Activated CD4-positive, alpha-beta T cell treated with anti-CD3 and anti-CD28 coated beads for 36 hours (primary cell): ENCODE measurements at regions not wholly inside any gene's neighbourhood (a gene's known extent, or its start where the extent isn't known, plus 50 kb on each side); places are given as distances from the start of the nearest gene placed in this dataset.
"Not testable (repeated sequence)": the region's sequence is repeated elsewhere in the genome, so short reads cannot be mapped to it uniquely, and the experiment has no call there.

ENCODE experiments used
- ATAC-seq: fragments of 200-7000 bp; cut with Tn5 transposase; one replicate; pipeline ENCODE4 v1.10.0; 2021; ENCODE audit warnings: mild to moderate bottlenecking, moderate library complexity
- CTCF ChIA-PET: fragments of 350-600 bp; sonication (Branson Sonifier 250); formaldehyde crosslinking; loops from one replicate; lab custom pipeline; 2021; ENCODE audit warnings: antibody characterized with exemption; lab: Charles Lee
- POLR2A ChIA-PET: fragments of 350-600 bp; sonication (Branson Sonifier 250); formaldehyde crosslinking; loops from one replicate; lab custom pipeline; 2021; ENCODE audit warnings: antibody characterized with exemption, inconsistent platforms; lab: Charles Lee
- DNase-seq: peaks from one replicate; pipeline ENCODE4 v3.0.0-alpha.2; 2020
- H3K27ac Mint-ChIP-seq: one replicate; pipeline ENCODE4 v1.8.0; 2021; ENCODE audit warnings: mixed read lengths
- H3K27me3 Mint-ChIP-seq: one replicate; pipeline ENCODE4 v1.8.0; 2021; ENCODE audit warnings: mixed read lengths
- H3K36me3 Mint-ChIP-seq: one replicate; pipeline ENCODE4 v1.8.0; 2021; ENCODE audit warnings: low read depth, mixed read lengths
- H3K4me1 Mint-ChIP-seq: one replicate; pipeline ENCODE4 v1.8.0; 2021; ENCODE audit warnings: mixed read lengths
- H3K4me3 Mint-ChIP-seq: one replicate; pipeline ENCODE4 v1.8.0; 2021; ENCODE audit warnings: mild to moderate bottlenecking, moderate library complexity, mixed read lengths
- H3K9me3 Mint-ChIP-seq: one replicate; pipeline ENCODE4 v1.8.0; 2021; ENCODE audit warnings: low read depth, mixed read lengths
- intact Hi-C, 2 experiments: fragments of 100-400 bp; cut with DNase I in 1 of 2; cut with micrococcal nuclease in 1 of 2; formaldehyde crosslinking; loops; one replicate each; pipeline versions ENCODE4 v1.14.2 to v1.15.1; 2022 to 2024; cut with DNase I, micrococcal nuclease

DNA sequence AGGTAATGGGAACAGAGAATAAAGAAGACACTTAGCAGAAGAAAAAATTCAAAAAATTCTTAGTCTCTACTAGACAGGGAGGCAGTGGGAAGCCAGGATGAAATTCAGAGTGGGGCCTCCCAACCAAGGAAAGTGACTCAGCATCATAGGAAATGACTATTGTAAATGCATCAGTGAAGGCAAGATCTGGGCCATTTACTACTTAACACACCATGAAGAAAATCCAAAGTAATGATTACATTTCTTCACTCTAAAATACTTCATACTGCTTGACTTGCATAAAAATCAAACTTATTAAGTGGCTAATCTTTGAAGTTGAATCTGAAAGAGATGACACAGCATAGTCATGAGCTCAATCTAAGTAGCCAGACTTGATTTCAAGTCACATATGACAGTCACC is 405.8 kb upstream of the SLC39A10 start:
- H3K27ac Mint-ChIP-seq, result no peak overlapping the region
- no peak for DNase-seq
- H3K36me3 Mint-ChIP-seq, result peaks cover 2% of the 10 kb centered on the region
- H3K4me1 Mint-ChIP-seq, result no peaks in the 10 kb centered on the region
- H3K9me3 Mint-ChIP-seq, result peaks cover 11% of the 10 kb centered on the region
- H3K27me3 Mint-ChIP-seq, result peaks cover 1% of the 10 kb centered on the region
- intact Hi-C loops, result no loop called here
- POLR2A ChIA-PET, result no interaction called here
- no peak overlapping the region for H3K4me3 Mint-ChIP-seq
- ATAC-seq, result no peak
- CTCF ChIA-PET, result interaction anchor here (0.7 kb wide), 1 partner anchor 349 kb away, joined by 3 read pairs; no protein-coding TSS in a partner anchor

DNA sequence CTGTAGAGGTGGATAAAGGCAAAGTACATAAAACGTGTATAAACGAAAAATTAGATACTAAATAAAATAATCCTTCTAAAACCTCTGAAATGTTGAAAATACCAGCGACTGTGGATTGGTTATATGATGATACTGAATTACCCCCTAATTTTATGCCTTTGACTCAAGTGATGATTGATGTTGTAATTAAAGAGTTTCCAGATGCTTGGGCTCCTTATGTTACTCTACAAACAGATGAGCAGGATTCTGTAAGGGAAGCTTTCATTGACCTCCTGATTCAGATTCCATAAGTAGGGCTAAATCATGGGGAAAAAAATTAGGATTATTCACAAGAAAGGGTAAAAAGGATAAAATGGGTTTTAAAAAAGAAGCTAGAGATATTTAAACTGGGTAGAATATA is 418.2 kb upstream of the SLC39A10 start:
- Mint-ChIP-seq H3K9me3 (no peaks in the 10 kb centered on the region), H3K36me3 (no peaks in the 10 kb centered on the region), H3K4me1 (no peaks in the 10 kb centered on the region), H3K27ac (no peak overlapping the region), H3K27me3 (no peaks in the 10 kb centered on the region), H3K4me3 (no peak overlapping the region)
- DNase-seq (no peak), ATAC-seq (no peak)
- ChIA-PET CTCF (no interaction called here), POLR2A (no interaction called here)
- intact Hi-C loops, result no loop called here

DNA sequence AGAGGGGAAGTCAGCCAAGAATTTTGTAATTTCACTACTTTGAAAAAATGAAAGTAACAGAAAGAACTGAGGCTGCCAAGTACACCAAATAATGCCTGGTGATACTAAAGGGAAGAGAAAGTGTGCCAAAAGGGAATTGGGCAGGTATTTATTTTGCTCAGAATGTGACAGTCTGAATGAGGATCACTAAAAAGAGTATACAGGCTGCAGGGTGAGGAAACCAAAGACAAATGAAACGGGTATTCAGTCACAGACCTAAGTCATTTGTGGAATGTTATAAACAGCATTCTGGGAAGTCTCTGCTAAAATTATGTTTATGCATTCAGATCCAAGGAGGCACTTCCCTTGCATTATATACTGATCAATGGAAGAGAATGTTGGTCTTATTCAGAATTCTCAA is 418.6 kb upstream of the SLC39A10 start:
- ATAC-seq, result no peak
- Mint-ChIP-seq H3K4me3 (no peak overlapping the region), H3K36me3 (no peaks in the 10 kb centered on the region), H3K27me3 (no peaks in the 10 kb centered on the region), H3K27ac (no peak overlapping the region), H3K9me3 (no peaks in the 10 kb centered on the region), H3K4me1 (no peaks in the 10 kb centered on the region)
- ChIA-PET CTCF (no interaction called here), POLR2A (no interaction called here)
- intact Hi-C loops, result no loop called here
- no peak for DNase-seq

- DNase-seq, ATAC-seq, H3K27me3 Mint-ChIP-seq, H3K36me3 Mint-ChIP-seq, POLR2A ChIA-PET, H3K27ac Mint-ChIP-seq, H3K4me3 Mint-ChIP-seq, intact Hi-C loops, H3K4me1 Mint-ChIP-seq, CTCF ChIA-PET, H3K9me3 Mint-ChIP-seq: not testable (repeated sequence)
These were observed 428.5 kb upstream of the SLC39A10 start for GRCh38 chr2:195228547-195228946.

DNA sequence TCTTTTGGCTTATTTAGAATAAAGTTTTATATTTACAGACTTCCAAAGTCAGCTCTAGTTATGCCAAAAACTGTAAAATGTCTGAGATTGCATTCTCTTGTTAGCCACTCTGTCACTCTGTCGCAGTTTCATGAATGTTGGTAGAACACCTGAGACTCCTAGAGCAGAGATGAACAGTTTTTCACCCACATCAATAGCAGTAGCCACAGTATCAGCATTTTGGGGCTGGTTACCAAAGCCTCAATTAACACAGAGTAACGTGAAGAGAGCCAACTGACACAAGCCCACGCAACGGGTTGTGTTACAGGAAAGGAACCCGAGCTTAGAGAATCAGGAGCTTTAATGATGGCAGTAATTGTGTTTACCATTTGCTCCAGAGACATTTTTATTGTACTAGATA is 443.0 kb upstream of the SLC39A10 start:
- CTCF ChIA-PET, result no interaction called here
- POLR2A ChIA-PET, result no interaction called here
- no peaks in the 10 kb centered on the region for H3K4me1 Mint-ChIP-seq
- H3K9me3 Mint-ChIP-seq, result no peaks in the 10 kb centered on the region
- no peak for ATAC-seq
- no peaks in the 10 kb centered on the region for H3K36me3 Mint-ChIP-seq
- H3K27me3 Mint-ChIP-seq, result peaks cover 3% of the 10 kb centered on the region
- no peak for DNase-seq
- intact Hi-C loops, result no loop called here
- no peak overlapping the region for H3K27ac Mint-ChIP-seq
- no peak overlapping the region for H3K4me3 Mint-ChIP-seq

DNA sequence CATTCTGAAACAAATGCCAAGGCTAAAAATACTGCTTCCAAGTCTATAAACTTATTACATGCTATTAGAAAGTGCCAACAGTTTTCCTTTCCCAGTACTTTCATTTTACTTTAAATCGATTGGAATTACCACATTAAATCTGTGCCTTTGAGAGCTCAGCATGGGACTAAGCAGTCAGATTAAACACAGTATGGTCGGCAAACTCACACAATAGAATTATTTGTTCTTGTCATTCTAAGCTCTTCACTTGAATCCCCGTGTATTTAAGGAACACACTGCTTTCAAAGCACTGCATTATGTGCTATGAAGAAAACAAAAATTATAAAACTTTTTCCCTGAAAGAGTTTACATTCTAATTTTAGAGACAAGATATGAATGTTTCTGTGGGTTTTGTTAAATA is 444.4 kb upstream of the SLC39A10 start:
- H3K27ac Mint-ChIP-seq, result no peak overlapping the region
- DNase-seq (no peak), ATAC-seq (no peak)
- no peak overlapping the region for H3K4me3 Mint-ChIP-seq
- intact Hi-C loops, result no loop called here
- no peaks in the 10 kb centered on the region for H3K9me3 Mint-ChIP-seq
- ChIA-PET POLR2A (no interaction called here), CTCF (no interaction called here)
- H3K36me3 Mint-ChIP-seq, result no peaks in the 10 kb centered on the region
- H3K27me3 Mint-ChIP-seq, result peaks cover 3% of the 10 kb centered on the region
- H3K4me1 Mint-ChIP-seq, result no peaks in the 10 kb centered on the region

- Mint-ChIP-seq H3K27ac (no peak overlapping the region), H3K9me3 (no peaks in the 10 kb centered on the region), H3K4me3 (no peak overlapping the region), H3K27me3 (no peaks in the 10 kb centered on the region), H3K36me3 (no peaks in the 10 kb centered on the region), H3K4me1 (peaks cover 13% of the 10 kb centered on the region)
- intact Hi-C loops, result no loop called here
- DNase-seq (peak; percentile 14), ATAC-seq (peak; percentile 75)
- ChIA-PET POLR2A (no interaction called here), CTCF (no interaction called here)
These were observed 454.7 kb upstream of the SLC39A10 start for GRCh38 chr2:195202163-195202845.

DNA sequence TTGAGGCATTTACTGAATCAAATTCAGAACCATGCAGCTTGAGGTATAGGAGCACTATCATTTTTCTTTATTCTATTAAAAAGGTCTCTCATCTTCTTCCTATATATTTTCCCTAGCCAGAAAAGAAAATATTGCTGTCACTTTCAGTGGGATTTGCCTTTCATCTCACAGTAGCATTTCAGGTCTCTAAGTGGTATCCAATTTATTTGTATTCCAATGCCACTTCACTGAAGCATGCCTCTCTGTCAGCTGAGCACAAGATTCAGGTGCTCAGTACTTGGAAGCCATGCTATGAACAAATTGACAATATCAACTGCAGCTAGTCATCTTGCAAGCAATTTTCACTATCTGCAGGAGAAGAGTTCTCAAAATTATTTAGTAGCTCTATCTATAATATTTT is 457.2 kb upstream of the SLC39A10 start:
- intact Hi-C loops, result no loop called here
- ChIA-PET POLR2A (no interaction called here), CTCF (interaction anchor here (1.1 kb wide), 1 partner anchor 43 kb away, joined by 3 read pairs; no protein-coding TSS in a partner anchor)
- Mint-ChIP-seq H3K4me1 (peaks cover 13% of the 10 kb centered on the region), H3K36me3 (no peaks in the 10 kb centered on the region), H3K4me3 (no peak overlapping the region), H3K27me3 (no peaks in the 10 kb centered on the region), H3K9me3 (no peaks in the 10 kb centered on the region), H3K27ac (no peak overlapping the region)
- DNase-seq (no peak), ATAC-seq (no peak)

DNA sequence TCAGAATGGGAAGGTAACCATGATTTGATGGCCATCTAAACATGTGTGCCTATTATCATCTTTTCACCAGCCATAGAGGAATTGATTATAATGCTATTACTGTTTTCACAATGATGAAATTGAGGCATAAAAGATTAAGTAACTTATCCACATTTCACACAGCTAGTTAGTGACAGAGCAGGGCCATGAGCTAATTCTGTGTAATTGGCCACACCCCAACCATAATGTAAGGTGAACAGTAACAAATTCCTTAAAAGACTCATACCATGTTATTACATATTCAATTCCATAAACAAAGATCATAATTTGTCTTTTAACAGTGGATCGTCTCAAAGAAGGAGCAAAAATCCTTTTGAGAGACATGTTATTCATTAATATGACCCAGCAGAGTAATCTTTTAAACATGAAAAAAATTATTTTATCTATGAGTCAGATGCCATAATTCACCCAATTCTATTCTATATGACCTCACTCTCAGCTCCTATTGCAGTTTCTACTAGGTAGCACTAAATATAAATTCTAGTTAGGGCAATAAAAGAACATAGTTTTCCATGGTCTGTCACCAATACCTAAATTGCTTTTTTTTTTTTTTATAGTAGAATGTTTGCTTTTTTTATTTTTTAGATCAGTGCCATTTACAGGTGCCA is 475.8 kb upstream of the SLC39A10 start:
- Mint-ChIP-seq H3K4me3 (no peak overlapping the region), H3K27ac (no peak overlapping the region), H3K27me3 (no peaks in the 10 kb centered on the region), H3K4me1 (no peaks in the 10 kb centered on the region), H3K9me3 (no peaks in the 10 kb centered on the region), H3K36me3 (no peaks in the 10 kb centered on the region)
- ChIA-PET POLR2A (no interaction called here), CTCF (no interaction called here)
- ATAC-seq (no peak), DNase-seq (no peak)
- intact Hi-C loops, result no loop called here

GRCh38 chr2:195168369-195168768 is 488.7 kb upstream of the SLC39A10 start:
- Mint-ChIP-seq H3K36me3 (no peaks in the 10 kb centered on the region), H3K27me3 (no peaks in the 10 kb centered on the region), H3K4me1 (peaks cover 2% of the 10 kb centered on the region), H3K4me3 (no peak overlapping the region), H3K27ac (no peak overlapping the region), H3K9me3 (no peaks in the 10 kb centered on the region)
- CTCF ChIA-PET, result no interaction called here
- POLR2A ChIA-PET, result no interaction called here
- DNase-seq (no peak), ATAC-seq (no peak)
- intact Hi-C loops, result no loop called here

DNA sequence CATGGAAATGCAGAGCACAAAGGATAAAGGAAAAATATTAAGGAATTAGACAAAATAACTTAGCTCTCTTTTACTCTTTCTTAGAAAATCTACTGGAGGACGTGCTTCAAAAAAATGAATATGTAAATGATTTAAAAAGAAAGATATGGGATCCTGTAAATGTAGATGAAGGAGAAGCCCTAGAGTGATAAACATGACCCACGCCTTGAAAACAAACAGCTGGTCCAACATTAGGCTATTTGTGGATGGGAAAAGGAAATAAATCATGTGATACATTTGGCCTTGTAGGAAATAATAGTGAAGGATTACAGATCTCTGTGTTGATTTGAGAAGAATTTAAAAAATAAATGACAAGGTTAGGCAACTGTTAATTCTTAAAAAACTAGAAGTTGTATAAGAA is 492.1 kb upstream of the SLC39A10 start:
- ATAC-seq, result no peak

DNA sequence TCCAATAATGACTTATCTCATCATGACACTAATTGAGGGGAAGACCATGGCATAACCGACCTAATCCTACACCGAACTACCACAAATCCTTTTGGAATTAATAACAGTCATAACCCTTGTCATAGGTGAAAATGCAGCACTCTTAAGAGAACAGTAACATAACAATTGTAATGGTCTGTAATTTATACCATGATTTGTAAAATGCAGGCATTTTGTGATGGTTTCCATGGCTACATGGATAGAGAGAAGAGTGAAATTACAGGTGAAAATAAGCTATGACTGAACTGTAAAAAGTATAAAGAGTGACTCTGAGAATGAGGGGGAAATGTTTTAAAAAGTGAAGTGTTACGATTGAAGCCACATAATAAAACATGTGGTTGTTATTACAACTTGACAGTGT is 494.1 kb upstream of the SLC39A10 start:
- Mint-ChIP-seq H3K4me1 (no peaks in the 10 kb centered on the region), H3K36me3 (no peaks in the 10 kb centered on the region), H3K27ac (no peak overlapping the region), H3K9me3 (no peaks in the 10 kb centered on the region), H3K4me3 (no peak overlapping the region), H3K27me3 (peaks cover 1% of the 10 kb centered on the region)
- ChIA-PET CTCF (interaction anchor here (0.7 kb wide), 1 partner anchor 16 kb away, joined by 3 read pairs; no protein-coding TSS in a partner anchor), POLR2A (no interaction called here)
- intact Hi-C loops, result no loop called here
- ATAC-seq (no peak), DNase-seq (no peak)

More for the DNA sequence above, 492.1 kb upstream of the SLC39A10 start:
- H3K36me3 Mint-ChIP-seq, result no peaks in the 10 kb centered on the region
- ChIA-PET CTCF (no interaction called here), POLR2A (no interaction called here)
- intact Hi-C loops, result no loop called here
- no peaks in the 10 kb centered on the region for H3K9me3 Mint-ChIP-seq
- no peaks in the 10 kb centered on the region for H3K27me3 Mint-ChIP-seq
- no peaks in the 10 kb centered on the region for H3K4me1 Mint-ChIP-seq
- no peak overlapping the region for H3K4me3 Mint-ChIP-seq
- no peak for DNase-seq
- no peak overlapping the region for H3K27ac Mint-ChIP-seq
